ENCODE measurements at regions not wholly inside any gene's neighbourhood (a gene's known extent, or its start where the extent isn't known, plus 50 kb on each side); places are given as distances from the start of the nearest gene placed in this dataset.

- peak; percentile 23 for DNase-seq
These were observed 105.0 kb downstream of the TRIM29 start for GRCh38 chr11:120032766-120033390.

GRCh38 chr11:120031612-120032600 lies 106.0 kb downstream of the TRIM29 start:
- peak; percentile 16 for DNase-seq

- DNase-seq, result no peak
These were observed 106.8 kb downstream of the TRIM29 start for GRCh38 chr11:120031156-120031555.

- peak; percentile 4 for DNase-seq
These were observed 107.5 kb downstream of the TRIM29 start for GRCh38 chr11:120030411-120030810.

GRCh38 chr11:120029321-120029720 lies 108.6 kb downstream of the TRIM29 start:
- DNase-seq, result no peak

GRCh38 chr11:120028897-120029258 lies 109.0 kb downstream of the TRIM29 start:
- DNase-seq, result no peak

- DNase-seq, result no peak
These were observed 109.6 kb downstream of the TRIM29 start for GRCh38 chr11:120028181-120028896.

- no peak for DNase-seq
These were observed 110.2 kb downstream of the TRIM29 start for GRCh38 chr11:120027546-120028180.

- DNase-seq, result no peak
These were observed 112.1 kb downstream of the TRIM29 start for GRCh38 chr11:120025606-120026335.

GRCh38 chr11:120024586-120024985 lies 113.3 kb downstream of the TRIM29 start:
- no peak for DNase-seq

- no peak for DNase-seq
These were observed 113.9 kb downstream of the TRIM29 start for GRCh38 chr11:120024046-120024445.

- no peak for DNase-seq
These were observed 114.4 kb downstream of the TRIM29 start for GRCh38 chr11:120023551-120023950.

GRCh38 chr11:120023120-120023519 lies 114.8 kb downstream of the TRIM29 start:
- no peak for DNase-seq

GRCh38 chr11:120022617-120023016 lies 115.3 kb downstream of the TRIM29 start:
- no peak for DNase-seq

- DNase-seq, result no peak
These were observed 115.9 kb downstream of the TRIM29 start for GRCh38 chr11:120021978-120022377.

GRCh38 chr11:120021391-120021953 lies 116.4 kb downstream of the TRIM29 start:
- DNase-seq, result no peak

GRCh38 chr11:120020981-120021380 lies 116.9 kb downstream of the TRIM29 start:
- DNase-seq, result no peak

- no peak for DNase-seq
These were observed 117.4 kb downstream of the TRIM29 start for GRCh38 chr11:120020486-120020885.

- no peak for DNase-seq
These were observed 118.7 kb downstream of the TRIM29 start for GRCh38 chr11:120019191-120019590.

- no peak for DNase-seq
These were observed 120.2 kb downstream of the TRIM29 start for GRCh38 chr11:120017582-120018150.

Measured in right hindlimb (tissue), 1 donor.